Activated naive CD8-positive, alpha-beta T cell treated with anti-CD3 and anti-CD28 coated beads, Interleukin-2, amount 50 U/mL, for 16 hours (primary cell): ENCODE measurements at regions not wholly inside any gene's neighbourhood (a gene's known extent, or its start where the extent isn't known, plus 50 kb on each side); places are given as distances from the start of the nearest gene placed in this dataset.
"Not testable (repeated sequence)": the region's sequence is repeated elsewhere in the genome, so short reads cannot be mapped to it uniquely, and the experiment has no call there.

Experiments used
- DNase-seq: peaks from one replicate; pipeline ENCODE4 v3.0.0-alpha.2; 2020; ENCODE audit warnings: low read depth, low spot score

- no peak for DNase-seq
Observed at GRCh38 chr1:196090226-196090625, 518.0 kb downstream of the KCNT2 start.

- no peak for DNase-seq
Observed at GRCh38 chr1:196088541-196088940, 519.7 kb downstream of the KCNT2 start.

GRCh38 chr1:196078691-196079090, 529.5 kb downstream of the KCNT2 start:
- DNase-seq, result no peak

GRCh38 chr1:196075621-196076020, 532.6 kb downstream of the KCNT2 start:
- no peak for DNase-seq

- DNase-seq, result no peak
Observed at GRCh38 chr1:196074182-196074581, 534.1 kb downstream of the KCNT2 start.

- no peak for DNase-seq
Observed at GRCh38 chr1:196071447-196071846, 536.8 kb downstream of the KCNT2 start.

GRCh38 chr1:196070940-196071339, 537.3 kb downstream of the KCNT2 start:
- no peak for DNase-seq

GRCh38 chr1:196063952-196064351, 544.3 kb downstream of the KCNT2 start:
- DNase-seq, result no peak

- no peak for DNase-seq
Observed at GRCh38 chr1:196063294-196063693, 544.9 kb downstream of the KCNT2 start.

- DNase-seq, result no peak
Observed at GRCh38 chr1:196060539-196060938, 547.7 kb downstream of the KCNT2 start.

GRCh38 chr1:196059210-196059609, 549.0 kb downstream of the KCNT2 start:
- DNase-seq, result no peak

- DNase-seq, result no peak
Observed at GRCh38 chr1:196056966-196057365, 551.3 kb downstream of the KCNT2 start.

- no peak for DNase-seq
Observed at GRCh38 chr1:196049407-196049806, 558.8 kb downstream of the KCNT2 start.

GRCh38 chr1:196043268-196043667, 565.0 kb downstream of the KCNT2 start:
- no peak for DNase-seq

- DNase-seq, result no peak
Observed at GRCh38 chr1:196034080-196034706, 574.0 kb downstream of the KCNT2 start.

- not testable (repeated sequence) for DNase-seq
Observed at GRCh38 chr1:196031387-196031786, 576.9 kb downstream of the KCNT2 start.

GRCh38 chr1:196030455-196030854, 577.8 kb downstream of the KCNT2 start:
- DNase-seq, result no peak

GRCh38 chr1:196029410-196029809, 578.8 kb downstream of the KCNT2 start:
- DNase-seq, result no peak

- no peak for DNase-seq
Observed at GRCh38 chr1:196027127-196027526, 581.1 kb downstream of the KCNT2 start.

GRCh38 chr1:196021174-196021573, 587.1 kb downstream of the KCNT2 start:
- DNase-seq, result not testable (repeated sequence)

- DNase-seq, result no peak
Observed at GRCh38 chr1:196009362-196009761, 598.9 kb downstream of the KCNT2 start.

- no peak for DNase-seq
Observed at GRCh38 chr1:196007763-196008162, 600.5 kb downstream of the KCNT2 start.

- DNase-seq, result no peak
Observed at GRCh38 chr1:196005426-196005825, 602.8 kb downstream of the KCNT2 start.

- not testable (repeated sequence) for DNase-seq
Observed at GRCh38 chr1:196004388-196004787, 603.9 kb downstream of the KCNT2 start.
